Right lobe of liver (tissue), 4 donors: ENCODE measurements at regions not wholly inside any gene's neighbourhood (a gene's known extent, or its start where the extent isn't known, plus 50 kb on each side); places are given as distances from the start of the nearest gene placed in this dataset.

Experiments used
- POLR2A ChIP-seq: fragments of 450-650 bp; IDR thresholded peaks from one replicate; pipeline ENCODE4 v1.6.1; 2017; ENCODE audit warnings: antibody characterized with exemption, mild to moderate bottlenecking
- TF ChIP-seq, protein P1 (sequence below), 4 donors: fragments of 200-600 bp in 3 of 4; fragments of 450-650 bp in 1 of 4; IDR thresholded peaks; one replicate each; pipeline versions ENCODE4 v1.5.1 to v1.8.0; 2016 to 2022; ENCODE audit warnings: antibody characterized with exemption in 4 of 4, mild to moderate bottlenecking in 2 of 4
- donor health status: DM: no; HTN: no; CAD: no.
- donor health status: DM: no; HTN: no; CAD: no.
- donor health status: DM: no; HTN: yes; CAD: no.

DNA sequence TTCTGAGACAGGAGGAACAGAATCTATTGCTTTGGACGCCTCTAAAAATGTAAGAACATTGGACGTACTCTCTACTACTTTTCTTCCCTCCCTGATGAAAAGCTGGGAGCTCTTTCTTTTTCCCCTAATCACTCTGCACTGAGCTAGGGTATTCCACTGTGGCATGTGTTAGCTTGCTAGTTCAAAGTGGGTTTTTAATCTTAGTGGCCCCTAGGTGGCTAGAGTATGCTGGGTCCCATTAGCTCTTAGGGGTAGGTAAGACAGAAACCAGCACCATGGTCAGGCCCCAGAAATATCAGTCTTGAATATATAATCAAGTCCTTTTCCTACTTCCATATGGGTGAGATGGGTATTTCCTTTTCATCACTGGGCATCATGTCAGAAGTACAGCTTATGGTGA, 945.2 kb upstream of the PTPRD start:
- TF ChIP-seq, protein P1, sequence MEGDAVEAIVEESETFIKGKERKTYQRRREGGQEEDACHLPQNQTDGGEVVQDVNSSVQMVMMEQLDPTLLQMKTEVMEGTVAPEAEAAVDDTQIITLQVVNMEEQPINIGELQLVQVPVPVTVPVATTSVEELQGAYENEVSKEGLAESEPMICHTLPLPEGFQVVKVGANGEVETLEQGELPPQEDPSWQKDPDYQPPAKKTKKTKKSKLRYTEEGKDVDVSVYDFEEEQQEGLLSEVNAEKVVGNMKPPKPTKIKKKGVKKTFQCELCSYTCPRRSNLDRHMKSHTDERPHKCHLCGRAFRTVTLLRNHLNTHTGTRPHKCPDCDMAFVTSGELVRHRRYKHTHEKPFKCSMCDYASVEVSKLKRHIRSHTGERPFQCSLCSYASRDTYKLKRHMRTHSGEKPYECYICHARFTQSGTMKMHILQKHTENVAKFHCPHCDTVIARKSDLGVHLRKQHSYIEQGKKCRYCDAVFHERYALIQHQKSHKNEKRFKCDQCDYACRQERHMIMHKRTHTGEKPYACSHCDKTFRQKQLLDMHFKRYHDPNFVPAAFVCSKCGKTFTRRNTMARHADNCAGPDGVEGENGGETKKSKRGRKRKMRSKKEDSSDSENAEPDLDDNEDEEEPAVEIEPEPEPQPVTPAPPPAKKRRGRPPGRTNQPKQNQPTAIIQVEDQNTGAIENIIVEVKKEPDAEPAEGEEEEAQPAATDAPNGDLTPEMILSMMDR (IDR thresholded peaks at IDR 0.05) = no peak
- no peak for TF ChIP-seq POLR2A
